ENCODE measurements at regions not wholly inside any gene's neighbourhood (a gene's known extent, or its start where the extent isn't known, plus 50 kb on each side); places are given as distances from the start of the nearest gene placed in this dataset.

DNA sequence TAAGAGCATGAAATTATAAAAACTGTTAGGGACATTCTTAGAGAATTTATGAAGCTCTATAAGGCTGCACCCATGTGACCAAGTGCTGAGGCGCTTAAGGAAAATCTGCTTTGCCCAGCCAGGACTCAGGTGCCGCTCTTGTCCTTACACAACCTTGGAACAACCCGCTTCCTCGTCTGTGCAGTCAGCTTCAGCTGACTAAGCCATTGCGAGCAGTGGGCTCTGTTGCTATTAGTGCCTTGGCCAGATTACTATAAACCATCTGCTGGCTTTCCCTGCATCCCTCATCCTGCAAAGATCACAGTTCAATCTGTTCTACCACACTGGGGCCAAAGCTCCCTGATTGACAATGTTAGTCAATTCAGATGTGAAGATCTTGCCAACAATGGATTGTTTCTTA is 89.1 kb upstream of the E2F3 start:
- DNase-seq (ENCODE audit: extremely low read depth in 1 of 2, low read depth in 1 of 2) = no peak

DNA sequence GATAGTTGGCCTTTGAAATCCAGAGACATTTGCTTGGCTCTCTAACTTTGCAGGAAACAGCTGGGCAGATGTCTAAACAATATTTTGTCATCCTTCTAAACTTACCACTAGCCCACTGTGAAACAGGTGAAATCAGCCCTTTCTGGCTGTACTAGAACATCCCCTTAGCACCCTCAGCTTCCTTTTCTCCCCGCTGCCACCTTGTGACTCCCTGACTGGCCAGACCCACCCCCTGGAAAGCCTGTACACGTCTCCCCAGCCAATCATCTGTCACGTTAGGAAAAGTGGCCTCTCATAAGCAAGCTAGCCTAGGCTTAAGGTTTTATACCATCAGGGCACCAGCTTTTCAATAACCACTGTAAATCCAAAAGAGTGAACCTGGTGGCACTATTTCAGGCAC is 88.6 kb upstream of the E2F3 start:
- no peak for DNase-seq (ENCODE audit: extremely low read depth in 1 of 2, low read depth in 1 of 2)

DNA sequence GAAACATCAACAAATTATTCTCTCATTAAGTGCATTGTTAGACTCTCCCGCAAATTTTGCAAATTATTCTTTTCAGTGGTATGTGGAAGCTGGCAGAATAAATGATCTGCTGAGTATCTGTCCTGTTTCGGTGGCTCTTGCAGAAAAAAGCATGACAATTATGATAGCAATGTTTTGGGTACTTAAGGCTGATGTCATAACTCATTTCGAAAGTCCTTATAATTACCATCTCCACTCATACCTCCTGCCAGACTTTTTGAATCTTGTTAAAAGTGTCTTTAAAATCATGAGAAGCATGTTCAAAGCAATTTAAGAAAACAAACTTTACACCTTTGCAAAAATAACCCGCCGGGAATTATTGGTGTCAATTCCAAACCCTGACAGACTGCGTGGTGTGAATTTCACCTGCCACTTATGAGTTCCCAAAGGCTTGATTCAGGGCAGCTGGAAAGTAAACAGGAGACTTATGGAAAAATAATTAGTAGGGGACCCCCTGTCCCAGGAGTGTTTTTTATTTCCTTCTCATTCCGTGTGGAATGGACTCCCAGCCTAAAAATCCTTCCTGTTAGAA is 87.6 kb upstream of the E2F3 start:
- DNase-seq (ENCODE audit: extremely low read depth in 1 of 2, low read depth in 1 of 2) = no peak

DNA sequence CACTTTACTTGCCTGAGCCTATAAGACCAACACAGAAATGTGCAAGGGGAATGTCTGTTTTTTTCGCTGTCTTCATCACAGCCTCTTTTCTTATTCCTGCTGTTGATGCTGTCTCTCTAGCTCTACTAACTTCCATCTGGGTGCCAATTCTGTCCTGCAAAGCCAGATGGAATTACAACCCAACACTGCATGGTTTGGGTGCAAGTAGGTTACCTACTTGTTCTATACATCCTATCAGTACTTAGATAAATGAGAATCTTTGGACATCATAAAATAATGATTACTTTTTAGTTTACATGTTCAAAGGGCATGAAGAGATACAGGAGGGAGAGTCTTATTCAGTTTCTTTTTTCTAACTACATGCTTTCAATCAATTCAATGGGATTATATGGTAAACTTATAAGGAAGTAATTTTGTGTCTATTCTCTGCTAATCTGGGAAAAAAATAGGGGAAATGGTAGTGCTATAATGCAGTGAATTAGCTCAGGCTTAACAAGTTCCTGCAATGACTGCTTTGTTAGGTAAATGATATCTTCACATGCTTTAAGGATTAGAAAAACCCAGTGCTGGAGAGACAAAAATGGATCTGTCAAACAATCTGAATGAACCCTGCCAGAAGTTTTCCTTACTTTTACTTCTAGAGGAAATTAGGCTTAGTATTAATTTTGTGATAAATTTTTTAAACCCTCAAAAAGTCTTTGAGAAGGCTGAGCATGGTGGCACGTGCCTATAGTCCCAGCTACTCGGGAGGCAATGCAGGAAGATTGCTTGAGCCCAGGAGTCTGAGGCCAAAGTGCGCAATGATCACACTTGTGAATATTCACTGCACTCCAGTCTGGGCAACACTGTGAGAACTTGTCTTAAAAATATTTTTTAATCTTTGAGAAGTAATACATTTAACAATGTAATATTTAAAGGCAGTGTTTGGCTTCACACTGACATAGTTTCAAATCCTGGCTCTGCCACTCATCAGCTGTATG is 86.5 kb upstream of the E2F3 start:
- DNase-seq (ENCODE audit: extremely low read depth in 1 of 2, low read depth in 1 of 2) = no peak

DNA sequence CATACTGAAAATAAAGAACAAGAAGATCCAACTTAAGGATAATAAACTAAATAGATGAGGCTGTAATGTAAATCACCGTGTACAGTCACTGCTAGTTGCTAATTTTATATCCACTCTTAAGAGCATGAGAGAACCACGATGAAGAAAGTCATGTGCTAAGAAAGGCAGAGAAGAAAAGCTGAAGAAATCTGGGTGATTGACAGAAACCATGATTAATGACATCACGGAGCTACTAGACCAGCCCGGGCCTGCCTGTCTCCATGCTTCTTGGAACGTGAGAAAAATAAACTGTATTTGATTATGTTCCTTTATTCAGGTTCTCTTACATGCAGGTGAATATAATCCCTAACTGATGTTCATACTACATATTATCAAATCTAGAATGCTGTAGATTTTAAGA is 84.2 kb upstream of the E2F3 start:
- DNase-seq (ENCODE audit: extremely low read depth in 1 of 2, low read depth in 1 of 2) = no peak

DNA sequence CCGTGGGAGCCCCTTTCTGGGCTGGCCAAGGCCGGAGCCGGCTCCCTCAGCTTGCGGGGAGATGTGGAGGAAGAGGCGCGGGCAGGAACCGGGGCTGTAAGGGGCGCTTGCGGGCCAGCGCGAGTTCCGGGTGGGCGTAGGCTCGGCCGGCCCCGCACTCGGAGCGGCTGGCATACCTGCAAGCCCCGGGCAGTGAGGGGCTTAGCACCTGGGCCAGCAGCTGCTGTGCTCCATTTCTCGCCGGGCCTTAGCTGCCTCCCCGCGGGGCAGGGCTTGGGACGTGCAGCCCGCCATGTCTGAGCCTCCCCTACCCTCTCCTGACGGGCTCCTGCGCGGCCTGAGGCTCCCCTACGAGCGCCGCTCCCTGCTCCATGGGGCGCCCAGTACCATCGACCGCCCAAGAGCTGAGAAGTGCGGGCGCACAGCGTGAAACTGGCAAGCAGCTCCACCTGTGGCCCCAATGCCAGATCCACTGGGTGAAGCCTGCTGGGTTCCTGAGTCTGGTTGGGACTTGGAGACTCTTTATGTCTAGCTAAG is 82.8 kb upstream of the E2F3 start:
- DNase-seq (ENCODE audit: extremely low read depth in 1 of 2, low read depth in 1 of 2) = no peak

DNA sequence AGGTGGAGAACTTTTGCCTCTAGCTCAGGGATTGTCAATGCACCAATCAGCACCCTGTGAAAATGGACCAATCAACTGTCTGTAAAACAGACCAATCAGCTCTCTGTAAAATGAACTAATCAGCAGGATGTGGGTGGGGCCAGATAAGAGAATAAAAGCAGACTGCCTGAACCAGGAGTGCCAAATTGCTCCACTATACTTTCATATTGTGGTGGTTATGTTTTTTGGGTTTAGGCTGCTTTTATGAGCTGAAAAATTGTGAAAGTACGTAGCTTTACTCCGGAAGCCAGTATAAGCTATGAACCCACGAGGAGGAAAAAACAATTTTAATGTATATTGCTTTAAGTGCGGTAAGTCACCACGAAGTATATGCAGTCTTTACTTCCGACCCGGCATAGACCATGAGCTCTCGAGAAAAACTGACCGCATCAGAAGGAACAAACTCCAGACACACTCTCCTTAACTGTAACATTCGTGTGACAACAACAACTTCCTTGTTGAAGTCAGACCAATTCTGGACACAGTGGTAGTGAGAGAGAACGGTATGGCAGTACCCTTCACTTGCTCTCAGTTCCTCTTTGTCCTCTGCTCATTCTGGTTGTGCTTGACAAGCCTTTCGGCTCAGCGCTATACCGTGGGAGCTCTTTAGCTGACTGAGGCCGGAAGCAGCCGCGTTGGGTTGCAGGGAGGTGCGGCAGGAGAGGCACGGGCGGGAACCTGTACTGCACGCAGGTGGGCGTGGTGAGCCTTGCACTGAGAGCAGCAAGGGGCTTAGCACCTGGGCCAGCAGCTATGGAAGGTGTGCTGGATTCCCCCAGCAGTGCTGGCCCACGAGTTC is 81.9 kb upstream of the E2F3 start:
- peak; percentile 26 to 47 for DNase-seq (ENCODE audit: extremely low read depth in 1 of 2, low read depth in 1 of 2)

DNA sequence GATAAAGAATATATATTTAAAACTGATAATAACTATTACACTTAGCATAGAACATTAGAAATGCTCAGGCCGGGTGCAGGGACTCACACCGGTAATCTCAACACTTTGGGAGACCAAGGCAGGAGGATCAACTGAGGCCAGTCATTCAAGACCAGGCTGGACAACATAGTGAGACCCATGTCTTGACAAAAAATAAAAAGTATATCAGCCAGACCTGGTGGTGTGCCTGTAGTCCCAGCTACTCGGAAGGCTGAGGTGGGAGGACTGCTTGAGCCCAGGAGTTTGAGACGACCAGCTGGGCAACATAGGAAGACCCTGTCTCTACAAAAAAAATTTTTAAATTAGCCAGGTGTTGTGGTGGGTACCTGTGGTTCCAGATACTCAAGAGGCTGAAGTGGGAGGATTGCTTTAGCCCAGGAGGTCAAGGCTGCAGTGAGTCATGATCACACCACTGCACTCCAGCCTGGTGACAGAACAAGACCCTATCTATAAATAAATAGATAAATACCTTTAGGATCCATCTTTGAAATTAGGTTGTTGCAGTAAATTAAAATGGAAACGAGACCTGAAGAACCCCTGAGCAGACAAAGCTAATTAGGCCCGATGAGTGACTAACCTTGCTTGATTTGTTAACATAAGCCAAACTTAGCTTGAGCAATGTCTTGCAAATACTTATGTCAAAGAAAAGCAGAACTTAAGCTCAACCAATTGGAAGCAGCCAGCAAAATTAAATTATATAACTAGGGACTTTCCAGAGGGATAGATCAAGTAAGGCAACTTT is 75.8 kb upstream of the E2F3 start:
- no peak for DNase-seq (ENCODE audit: extremely low read depth in 1 of 2, low read depth in 1 of 2)

DNA sequence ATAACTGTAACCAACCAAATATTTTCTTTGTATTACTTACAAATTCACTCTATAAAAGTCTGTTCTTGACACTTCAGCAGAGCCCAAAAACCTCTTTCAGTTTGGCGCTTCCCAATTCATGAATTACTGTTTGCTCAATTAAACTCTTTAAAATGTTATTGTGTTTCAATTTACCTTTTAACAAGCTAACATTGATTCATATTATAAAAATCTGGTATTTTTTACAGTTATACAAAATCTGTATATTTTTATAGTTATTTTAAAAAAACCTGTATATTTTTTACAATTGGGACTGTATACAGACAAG is 75.3 kb upstream of the E2F3 start:
- DNase-seq (ENCODE audit: extremely low read depth in 1 of 2, low read depth in 1 of 2) = no peak

DNA sequence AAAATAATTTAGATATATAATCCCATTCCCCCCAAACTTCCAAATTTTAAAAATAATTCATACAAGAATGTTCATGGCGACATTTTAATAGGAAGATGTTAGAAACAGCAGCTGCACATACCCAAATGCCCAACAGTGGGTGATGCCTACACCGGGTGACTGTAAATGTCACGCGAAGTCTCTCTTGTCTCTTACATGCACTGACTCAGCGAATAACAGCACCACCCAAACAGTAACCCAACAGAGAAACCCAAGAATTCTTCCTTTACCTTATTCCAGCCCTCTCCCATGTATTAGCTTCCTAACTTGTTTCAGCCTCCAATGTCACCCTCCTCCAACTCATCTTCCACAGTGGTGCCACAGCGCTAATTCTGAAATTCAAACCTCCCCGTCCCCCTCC is 74.5 kb upstream of the E2F3 start:
- no peak for DNase-seq (ENCODE audit: extremely low read depth in 1 of 2, low read depth in 1 of 2)

DNA sequence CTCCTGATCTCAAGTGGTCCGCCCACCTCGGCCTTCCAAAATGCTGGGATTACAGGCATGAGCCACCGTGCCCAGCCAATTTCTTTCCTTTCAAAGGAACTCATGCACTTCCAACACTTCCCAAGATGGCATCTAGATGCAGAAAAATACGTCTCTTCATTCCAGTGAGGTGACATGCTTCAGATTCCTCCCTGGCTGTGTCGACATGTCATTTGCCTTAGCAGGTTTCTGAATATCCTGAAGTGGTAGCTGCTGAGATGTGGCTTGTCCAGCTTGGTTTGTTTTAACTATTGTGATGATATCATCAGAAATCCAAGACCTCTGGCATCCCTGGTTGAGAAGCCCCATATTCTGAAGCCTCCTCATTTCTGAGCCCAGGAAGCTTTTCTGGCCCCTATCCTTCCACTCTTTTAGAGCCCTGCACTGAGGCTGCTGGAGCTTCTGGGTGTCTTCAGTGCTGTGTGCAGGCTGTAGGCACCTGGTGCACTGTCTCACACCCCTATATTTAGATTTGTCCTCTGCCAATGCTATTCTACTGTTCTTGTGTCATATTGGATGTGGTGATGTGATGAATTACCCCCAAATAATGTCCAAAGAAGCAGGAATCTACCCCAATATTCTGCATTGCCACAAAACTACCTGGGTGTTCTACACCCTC is 73.3 kb upstream of the E2F3 start:
- no peak for DNase-seq (ENCODE audit: extremely low read depth in 1 of 2, low read depth in 1 of 2)

DNA sequence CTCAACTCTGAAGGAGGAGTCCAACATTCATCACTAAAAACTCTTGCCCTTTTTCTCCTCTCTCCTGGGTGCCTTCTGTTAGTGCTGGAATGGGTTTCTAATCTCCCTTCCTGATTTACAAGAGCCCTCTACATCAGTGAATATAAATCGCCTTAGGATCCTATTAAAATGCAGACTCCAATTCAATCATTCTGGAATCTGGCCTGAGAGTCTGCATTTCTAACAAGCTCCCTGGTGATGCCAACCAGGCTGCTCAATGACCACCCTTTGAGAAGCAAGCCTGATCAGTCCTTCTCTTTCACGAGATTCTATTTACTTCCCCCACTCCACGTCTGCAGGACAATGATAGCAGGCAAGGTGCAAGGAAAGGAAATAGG is 72.8 kb upstream of the E2F3 start:
- DNase-seq (ENCODE audit: extremely low read depth in 1 of 2, low read depth in 1 of 2) = no peak

DNA sequence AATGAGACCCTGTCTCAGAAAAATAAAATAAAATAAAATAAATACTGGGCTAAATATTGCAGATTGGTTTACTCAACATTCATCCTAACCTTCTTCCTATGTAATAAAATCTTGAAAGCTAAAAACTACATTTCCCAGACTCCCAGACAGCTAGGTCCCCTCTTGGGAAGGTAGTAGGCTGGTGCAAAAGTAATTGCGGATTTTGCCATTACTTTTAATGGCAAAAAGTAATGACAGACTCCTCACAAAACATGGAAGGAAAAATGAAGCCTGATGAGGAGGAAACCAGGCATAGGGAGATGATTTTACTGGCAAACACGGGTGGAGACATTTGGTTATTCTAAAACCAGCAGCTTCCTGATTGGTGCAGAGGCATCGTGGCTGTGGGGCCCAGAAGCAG is 70.6 kb upstream of the E2F3 start:
- no peak for DNase-seq (ENCODE audit: extremely low read depth in 1 of 2, low read depth in 1 of 2)

DNA sequence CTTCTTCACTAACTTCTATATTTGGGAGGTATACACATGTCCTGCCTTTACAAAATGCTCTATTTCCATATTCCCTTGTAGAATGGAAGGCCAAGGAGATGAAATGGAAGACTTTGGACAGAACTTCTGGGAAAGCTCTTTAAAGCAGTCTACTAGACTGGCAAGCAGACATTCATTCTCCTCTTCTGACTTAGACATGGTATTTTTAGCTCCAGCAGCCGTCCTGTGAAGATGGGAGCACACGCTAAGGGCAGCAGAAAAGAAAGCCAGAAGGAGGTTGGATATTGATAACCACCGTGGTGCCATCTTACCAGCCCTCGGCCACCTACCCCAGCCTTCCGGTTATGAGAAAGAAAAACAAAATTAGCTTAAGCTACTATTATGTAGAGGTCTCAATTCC is 70.1 kb upstream of the E2F3 start:
- DNase-seq (ENCODE audit: extremely low read depth in 1 of 2, low read depth in 1 of 2) = no peak

DNA sequence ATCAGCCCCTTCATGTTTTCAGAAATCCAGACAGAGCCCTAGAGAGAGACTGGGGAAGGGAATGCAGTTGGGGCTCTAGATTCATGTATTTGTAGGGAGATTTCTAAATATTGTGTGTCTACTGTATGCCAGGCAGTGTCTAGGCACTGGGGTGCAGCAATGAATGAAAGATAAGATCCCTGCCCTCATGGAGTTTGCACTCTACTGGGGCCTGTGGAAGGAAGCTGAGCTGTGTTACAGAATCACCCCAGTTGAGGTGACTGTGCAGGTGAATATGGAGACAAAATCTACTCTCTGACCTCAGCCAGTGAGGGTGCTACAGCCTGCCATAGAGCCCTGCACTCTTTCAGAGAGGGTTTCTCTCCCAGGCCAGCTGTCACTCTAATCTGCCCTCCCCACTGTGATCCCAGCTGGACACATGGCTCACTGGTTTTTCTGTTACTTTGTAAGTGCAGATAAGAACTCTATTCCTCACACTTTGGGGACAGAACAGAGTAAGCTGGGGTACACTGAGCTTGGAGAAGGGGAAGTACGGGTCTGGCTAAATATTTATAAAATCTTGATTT is 69.2 kb upstream of the E2F3 start:
- DNase-seq (ENCODE audit: extremely low read depth in 1 of 2, low read depth in 1 of 2) = no peak

DNA sequence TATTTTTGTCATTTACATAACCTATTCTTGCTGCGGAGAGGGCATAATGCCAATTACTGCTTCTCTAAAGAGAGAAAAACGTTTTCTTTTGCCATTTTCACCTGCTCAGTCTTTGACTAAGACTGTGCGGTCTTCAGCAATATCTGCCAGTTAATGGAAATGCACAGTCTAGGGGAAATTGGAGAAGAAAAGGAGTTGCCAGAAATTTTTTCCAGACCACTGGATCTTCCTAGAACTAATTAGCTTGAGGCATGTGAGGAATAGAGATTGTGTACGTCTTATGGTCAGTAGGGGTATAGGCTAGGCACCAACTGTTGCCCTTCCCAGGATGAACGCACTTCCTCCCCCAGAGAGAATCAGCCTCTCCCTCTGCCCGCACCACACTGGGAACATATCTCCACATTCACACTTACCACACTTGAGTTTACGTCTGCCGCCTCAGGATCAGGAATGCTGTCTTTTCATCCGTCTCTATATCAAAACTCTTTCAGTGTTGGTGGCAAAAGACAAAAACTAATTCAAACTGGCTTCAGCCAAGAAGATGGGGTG is 67.9 kb upstream of the E2F3 start:
- no peak for DNase-seq (ENCODE audit: extremely low read depth in 1 of 2, low read depth in 1 of 2)

DNA sequence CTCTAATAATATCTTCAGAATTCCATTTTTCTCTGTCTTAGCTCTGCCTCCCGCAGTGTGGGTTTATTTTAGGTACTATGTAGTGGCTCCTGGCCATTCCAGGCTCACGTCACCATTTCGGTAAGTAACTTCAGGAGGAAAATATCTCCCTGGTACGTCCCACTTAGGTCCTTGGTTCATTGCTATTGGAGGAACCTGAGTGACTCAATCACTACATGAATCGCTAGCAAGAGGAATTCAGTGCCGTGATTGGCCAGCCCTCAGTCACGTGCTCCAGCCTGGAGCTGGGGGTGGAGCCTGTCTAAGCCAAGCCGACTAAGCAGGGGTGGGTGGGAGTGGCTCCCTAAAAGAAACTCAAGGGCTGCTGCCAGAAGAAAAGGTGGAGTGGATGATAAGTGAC is 67.3 kb upstream of the E2F3 start:
- no peak for DNase-seq (ENCODE audit: extremely low read depth in 1 of 2, low read depth in 1 of 2)

DNA sequence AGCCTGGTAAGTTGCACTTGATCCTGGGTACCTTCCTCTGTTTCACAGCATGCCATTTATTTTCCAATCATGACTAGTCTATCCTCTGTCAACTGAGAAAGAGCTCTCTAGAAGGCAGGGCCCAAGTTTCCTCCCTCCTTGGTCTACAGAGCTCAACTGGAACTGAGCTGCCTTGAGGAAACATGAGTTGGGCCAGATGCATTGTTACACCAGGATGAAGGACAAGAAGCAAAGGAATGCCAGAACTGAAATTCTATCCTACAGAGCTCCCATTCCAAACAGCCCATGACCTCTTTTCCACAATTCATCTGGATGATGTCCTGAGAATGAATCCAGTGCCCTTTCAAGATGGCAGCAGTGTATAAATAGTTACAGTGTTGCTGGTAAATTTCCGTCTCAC is 66.7 kb upstream of the E2F3 start:
- no peak for DNase-seq (ENCODE audit: extremely low read depth in 1 of 2, low read depth in 1 of 2)

DNA sequence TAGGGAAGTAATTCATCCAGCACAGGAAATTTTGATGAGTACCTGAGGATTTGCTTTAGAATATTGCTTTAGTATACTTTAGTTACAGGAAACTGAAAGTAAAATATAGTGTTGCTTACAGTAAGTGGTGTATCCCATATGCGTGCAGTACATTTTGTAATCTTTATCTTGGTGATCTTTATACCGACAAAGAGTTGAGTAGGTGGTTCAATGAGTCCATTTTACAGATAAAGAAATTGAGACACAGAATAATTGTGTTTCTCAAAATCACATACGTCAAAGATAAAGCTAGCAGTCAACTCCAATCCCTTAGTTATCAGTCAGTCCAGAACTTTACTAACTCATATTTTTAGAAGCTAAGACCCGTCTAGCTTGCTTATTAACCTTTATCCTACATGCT is 65.8 kb upstream of the E2F3 start:
- DNase-seq (ENCODE audit: extremely low read depth in 1 of 2, low read depth in 1 of 2) = no peak

DNA sequence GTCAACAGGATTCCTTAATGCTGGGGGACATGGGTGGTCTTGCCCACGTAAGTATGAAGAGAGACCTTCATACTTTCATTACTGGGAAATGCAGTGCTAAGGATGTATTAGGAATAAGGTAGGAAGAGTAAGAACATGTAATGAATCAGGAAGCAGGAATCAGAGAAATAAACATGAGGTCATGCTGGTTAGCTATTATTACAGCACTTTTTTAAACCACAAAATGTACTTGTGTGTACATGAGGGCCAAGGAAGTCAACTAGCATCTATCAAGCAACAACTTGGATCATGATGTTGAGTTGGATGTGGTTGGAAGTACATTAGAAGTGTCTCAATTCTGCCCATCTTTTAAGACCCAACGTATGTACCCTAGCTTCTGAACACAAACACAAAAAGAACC is 63.5 kb upstream of the E2F3 start:
- DNase-seq (ENCODE audit: extremely low read depth in 1 of 2, low read depth in 1 of 2) = no peak
